GM21786 (cell line): ENCODE measurements at regions not wholly inside any gene's neighbourhood (a gene's known extent, or its start where the extent isn't known, plus 50 kb on each side); places are given as distances from the start of the nearest gene placed in this dataset.
A peak's percentile ranks its signal among the peaks of the same experiment; 100 is the strongest.
"Not testable (repeated sequence)": the region's sequence is repeated elsewhere in the genome, so short reads cannot be mapped to it uniquely, and the experiment has no call there.

Experiments
- ATAC-seq: cut with Tn5 transposase; IDR thresholded peaks from one replicate; pipeline ENCODE4 v1.9.1; 2021; ENCODE audit not compliant: unreplicated experiment

- peak; percentile 56 for ATAC-seq
Observed at GRCh38 chr14:65959563-65960024, 526.6 kb upstream of the CCDC196 start.

GRCh38 chr14:65961004-65961403, 525.2 kb upstream of the CCDC196 start:
- ATAC-seq = no peak

GRCh38 chr14:65962952-65963351, 523.2 kb upstream of the CCDC196 start:
- ATAC-seq = no peak

- ATAC-seq = no peak
Observed at GRCh38 chr14:65964366-65964765, 521.8 kb upstream of the CCDC196 start.

GRCh38 chr14:65966188-65966587, 520.0 kb upstream of the CCDC196 start:
- no peak for ATAC-seq

- no peak for ATAC-seq
Observed at GRCh38 chr14:65972346-65972870, 513.8 kb upstream of the CCDC196 start.

GRCh38 chr14:65972891-65973290, 513.3 kb upstream of the CCDC196 start:
- no peak for ATAC-seq

- no peak for ATAC-seq
Observed at GRCh38 chr14:65975865-65976264, 510.3 kb upstream of the CCDC196 start.

- ATAC-seq = no peak
Observed at GRCh38 chr14:65976761-65977404, 509.3 kb upstream of the CCDC196 start.

GRCh38 chr14:65981192-65981843, 504.9 kb upstream of the CCDC196 start:
- no peak for ATAC-seq

- no peak for ATAC-seq
Observed at GRCh38 chr14:65986041-65986440, 500.1 kb upstream of the CCDC196 start.

- no peak for ATAC-seq
Observed at GRCh38 chr14:65989981-65990380, 496.2 kb upstream of the CCDC196 start.

- no peak for ATAC-seq
Observed at GRCh38 chr14:65991104-65991503, 495.1 kb upstream of the CCDC196 start.

- not testable (repeated sequence) for ATAC-seq
Observed at GRCh38 chr14:65991935-65992334, 494.2 kb upstream of the CCDC196 start.

GRCh38 chr14:65993103-65993502, 493.1 kb upstream of the CCDC196 start:
- no peak for ATAC-seq

- no peak for ATAC-seq
Observed at GRCh38 chr14:65993996-65994395, 492.2 kb upstream of the CCDC196 start.

- no peak for ATAC-seq
Observed at GRCh38 chr14:65997347-65997746, 488.8 kb upstream of the CCDC196 start.

GRCh38 chr14:65999865-66000264, 486.3 kb upstream of the CCDC196 start:
- ATAC-seq = no peak

- no peak for ATAC-seq
Observed at GRCh38 chr14:66000766-66001165, 485.4 kb upstream of the CCDC196 start.

GRCh38 chr14:66001356-66001755, 484.8 kb upstream of the CCDC196 start:
- ATAC-seq = no peak

- no peak for ATAC-seq
Observed at GRCh38 chr14:66003082-66003730, 483.0 kb upstream of the CCDC196 start.

GRCh38 chr14:66005900-66006434, 480.2 kb upstream of the CCDC196 start:
- ATAC-seq = no peak
